MM.1S (cell line): ENCODE measurements at regions not wholly inside any gene's neighbourhood (a gene's known extent, or its start where the extent isn't known, plus 50 kb on each side); places are given as distances from the start of the nearest gene placed in this dataset.

ENCODE experiments used
- CTCF ChIP-seq: fragments of 300-600 bp; sonication (generic); IDR thresholded peaks from 2 replicates; pipeline ENCODE4 v1.5.1; 2016; ENCODE audit warnings: antibody characterized with exemption, low read length, mixed read lengths
- EZH2 ChIP-seq: fragments of 300-600 bp; sonication (generic); optimal IDR thresholded peaks from 2 replicates; pipeline ENCODE3; 2017; ENCODE audit warnings: low read depth, mild to moderate bottlenecking, antibody characterized with exemption, low read length, mixed read lengths

GRCh38 chr20:12677925-12678324 lies 330.8 kb upstream of the SPTLC3 start:
- TF ChIP-seq CTCF: no peak
- no peak for TF ChIP-seq EZH2
